ENCODE measurements at regions not wholly inside any gene's neighbourhood (a gene's known extent, or its start where the extent isn't known, plus 50 kb on each side); places are given as distances from the start of the nearest gene placed in this dataset.

DNA sequence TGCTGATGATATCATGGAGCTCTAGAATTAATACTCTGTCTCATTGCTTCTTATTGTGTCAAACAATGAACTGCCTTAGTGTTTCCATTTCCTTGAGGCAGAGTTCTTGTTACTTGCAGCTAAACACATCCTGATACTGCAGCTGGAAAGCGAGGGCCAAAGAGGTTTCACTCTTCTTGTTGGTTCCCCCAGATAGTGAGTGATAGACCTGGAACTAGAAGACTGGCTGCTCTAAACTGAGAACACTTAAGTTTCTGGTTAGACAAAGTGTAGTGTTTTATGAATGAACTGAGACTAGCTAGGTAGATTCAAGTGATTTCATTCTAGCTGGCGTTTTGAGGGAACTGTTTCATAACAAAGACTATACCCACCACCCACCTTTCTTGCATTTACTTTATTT lies 321.7 kb downstream of the TXNL1 start:
- TF ChIP-seq, protein P1, sequence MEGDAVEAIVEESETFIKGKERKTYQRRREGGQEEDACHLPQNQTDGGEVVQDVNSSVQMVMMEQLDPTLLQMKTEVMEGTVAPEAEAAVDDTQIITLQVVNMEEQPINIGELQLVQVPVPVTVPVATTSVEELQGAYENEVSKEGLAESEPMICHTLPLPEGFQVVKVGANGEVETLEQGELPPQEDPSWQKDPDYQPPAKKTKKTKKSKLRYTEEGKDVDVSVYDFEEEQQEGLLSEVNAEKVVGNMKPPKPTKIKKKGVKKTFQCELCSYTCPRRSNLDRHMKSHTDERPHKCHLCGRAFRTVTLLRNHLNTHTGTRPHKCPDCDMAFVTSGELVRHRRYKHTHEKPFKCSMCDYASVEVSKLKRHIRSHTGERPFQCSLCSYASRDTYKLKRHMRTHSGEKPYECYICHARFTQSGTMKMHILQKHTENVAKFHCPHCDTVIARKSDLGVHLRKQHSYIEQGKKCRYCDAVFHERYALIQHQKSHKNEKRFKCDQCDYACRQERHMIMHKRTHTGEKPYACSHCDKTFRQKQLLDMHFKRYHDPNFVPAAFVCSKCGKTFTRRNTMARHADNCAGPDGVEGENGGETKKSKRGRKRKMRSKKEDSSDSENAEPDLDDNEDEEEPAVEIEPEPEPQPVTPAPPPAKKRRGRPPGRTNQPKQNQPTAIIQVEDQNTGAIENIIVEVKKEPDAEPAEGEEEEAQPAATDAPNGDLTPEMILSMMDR (IDR thresholded peaks at IDR 0.05): no peak
- no peak for TF ChIP-seq EZH2phosphoT487 (IDR thresholded peaks at IDR 0.05)
- TF ChIP-seq EZH2 (IDR thresholded peaks at IDR 0.05): no peak
